ENCODE measurements at regions not wholly inside any gene's neighbourhood (a gene's known extent, or its start where the extent isn't known, plus 50 kb on each side); places are given as distances from the start of the nearest gene placed in this dataset.
A peak's percentile ranks its signal among the peaks of the same experiment; 100 is the strongest.
"Not testable (repeated sequence)": the region's sequence is repeated elsewhere in the genome, so short reads cannot be mapped to it uniquely, and the experiment has no call there.

DNA sequence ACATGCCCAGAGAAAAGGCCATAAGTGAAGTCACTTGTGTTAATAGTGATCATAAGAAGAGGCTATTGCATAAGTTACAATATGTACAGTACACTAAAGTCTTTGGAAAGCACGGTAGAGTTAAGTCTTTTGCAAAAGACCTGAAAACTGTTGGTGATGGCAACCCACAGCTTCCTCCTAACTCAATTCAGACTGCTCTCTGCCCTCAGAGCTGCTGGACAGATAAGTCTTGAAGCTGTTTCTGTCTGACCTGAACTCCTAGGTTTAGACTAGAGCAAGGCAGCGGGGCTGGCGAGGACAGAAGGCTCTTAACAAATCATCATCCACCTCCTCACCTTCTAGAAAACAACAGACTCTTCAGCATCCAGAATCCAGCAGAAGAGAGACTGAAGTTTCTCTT lies 125.4 kb downstream of the CD24 start:
- DNase-seq (ENCODE audit: low read depth): no peak

DNA sequence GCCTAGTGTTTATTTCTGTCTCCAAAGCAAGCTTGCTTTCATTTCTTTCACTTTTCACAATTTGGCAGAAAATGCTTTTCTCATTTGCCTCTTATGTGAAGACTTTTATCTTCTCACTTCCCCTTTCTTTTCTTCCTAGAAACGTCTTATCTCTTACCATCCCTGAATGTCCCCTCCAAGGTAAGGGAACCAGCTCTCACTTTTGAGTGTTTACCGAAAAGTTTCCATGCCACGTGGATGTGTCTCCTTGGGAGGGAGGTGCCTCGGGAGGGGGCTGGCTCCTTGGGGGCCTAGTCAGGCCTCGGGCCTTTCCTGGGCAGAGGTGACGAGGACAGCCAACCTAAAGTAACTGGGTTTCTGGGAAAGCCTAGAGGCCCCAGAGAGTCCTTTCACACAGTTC lies 127.4 kb downstream of the CD24 start:
- DNase-seq (ENCODE audit: low read depth): no peak

- DNase-seq (ENCODE audit: low read depth): no peak
These were observed 129.6 kb downstream of the CD24 start for GRCh38 chr6:106844930-106845329.

- no peak for DNase-seq (ENCODE audit: low read depth)
These were observed 141.6 kb downstream of the CD24 start for GRCh38 chr6:106832766-106833510.

GRCh38 chr6:106830930-106831329 lies 143.6 kb downstream of the CD24 start:
- no peak for DNase-seq (ENCODE audit: low read depth)

DNA sequence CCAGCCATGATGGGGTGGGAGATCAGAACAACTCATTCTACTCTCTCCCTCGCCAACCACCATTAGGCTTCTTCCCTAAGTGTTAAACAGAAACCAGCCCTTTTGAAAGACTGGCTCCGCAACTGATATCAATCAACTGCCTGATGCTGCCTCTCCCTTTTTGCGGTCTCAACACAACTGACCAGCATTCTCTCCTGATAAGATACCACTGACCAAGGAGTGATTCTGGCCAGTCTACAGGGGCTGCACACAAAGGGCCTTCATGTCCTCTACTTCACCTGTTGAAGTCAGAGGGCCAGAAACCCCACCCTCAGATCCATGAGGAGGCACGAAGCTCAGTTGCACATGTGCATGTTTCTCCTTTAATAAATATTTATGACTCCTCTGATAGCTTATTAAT lies 145.1 kb downstream of the CD24 start:
- no peak for DNase-seq (ENCODE audit: low read depth)

- DNase-seq (ENCODE audit: low read depth): no peak
These were observed 147.4 kb downstream of the CD24 start for GRCh38 chr6:106827081-106827480.

DNA sequence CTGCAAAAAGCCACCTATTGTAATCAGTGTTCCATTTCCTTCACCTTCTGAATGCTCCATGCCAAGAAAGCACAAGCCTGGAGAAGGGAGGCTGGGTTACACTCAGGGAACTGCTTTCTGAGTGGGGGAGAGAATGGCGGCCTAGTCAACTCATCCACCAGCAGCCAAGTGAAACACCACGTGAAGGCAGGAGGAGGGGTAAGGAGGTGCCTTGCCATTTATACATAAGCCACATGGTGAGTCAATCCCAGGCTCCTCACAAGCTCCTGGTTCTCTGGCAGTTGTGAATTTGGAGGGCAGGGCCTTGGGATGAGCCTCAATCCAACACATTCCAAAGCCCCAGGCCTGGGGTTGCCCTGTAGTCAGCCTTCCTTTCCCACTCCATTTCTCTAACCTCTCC lies 149.4 kb downstream of the CD24 start:
- peak; percentile 57 for DNase-seq (ENCODE audit: low read depth)

GRCh38 chr6:106823732-106824351 lies 150.7 kb downstream of the CD24 start:
- DNase-seq (ENCODE audit: low read depth): no peak

DNA sequence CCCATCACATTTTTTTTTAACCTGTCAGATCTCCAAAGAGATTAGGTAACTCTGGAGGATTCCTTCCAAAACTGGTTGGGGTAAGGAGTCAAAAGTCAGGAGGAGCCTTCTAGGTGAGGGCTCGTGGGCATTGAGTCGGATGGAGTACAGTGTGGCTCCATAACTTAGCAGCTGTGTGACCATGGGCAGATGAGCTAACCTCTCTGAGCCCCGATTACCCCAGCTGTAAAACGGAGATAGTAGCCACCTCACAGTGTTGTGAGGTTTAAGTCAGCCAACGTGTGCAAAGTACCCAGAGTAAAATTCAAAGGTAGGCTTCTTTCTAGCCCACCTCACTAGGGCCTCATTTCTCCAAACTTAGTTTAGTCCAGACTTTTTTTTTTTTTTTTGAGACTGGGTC lies 151.5 kb downstream of the CD24 start:
- no peak for DNase-seq (ENCODE audit: low read depth)

- peak; percentile 74 for DNase-seq (ENCODE audit: low read depth)
These were observed 154.1 kb downstream of the CD24 start for GRCh38 chr6:106820412-106820852.

DNA sequence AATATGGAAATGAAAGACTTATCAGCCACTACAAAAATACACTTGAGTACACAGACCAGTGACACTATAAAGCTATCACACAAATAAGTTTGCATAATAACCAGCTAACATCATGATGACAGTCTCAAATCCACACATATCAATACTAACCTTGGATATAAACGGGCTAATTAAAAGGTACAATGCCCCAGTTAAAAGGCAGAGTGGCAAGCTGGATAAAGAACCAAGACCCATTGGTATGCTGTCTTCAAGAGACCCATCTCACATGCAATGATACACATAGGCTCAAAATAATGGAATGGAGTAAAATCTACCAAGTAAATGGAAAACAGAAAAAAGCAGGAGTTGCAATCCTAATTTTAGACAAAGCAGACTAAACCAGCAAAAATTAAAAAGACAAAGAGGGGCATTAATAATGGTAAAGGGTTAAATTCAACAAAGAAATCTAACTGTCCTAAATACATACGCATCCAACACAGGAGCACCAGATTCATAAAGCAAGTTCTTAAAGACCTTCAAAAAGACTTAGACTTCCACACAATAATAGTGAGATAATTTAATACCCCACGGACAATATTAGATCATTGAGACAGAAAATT lies 163.3 kb downstream of the CD24 start:
- DNase-seq (ENCODE audit: low read depth): no peak

DNA sequence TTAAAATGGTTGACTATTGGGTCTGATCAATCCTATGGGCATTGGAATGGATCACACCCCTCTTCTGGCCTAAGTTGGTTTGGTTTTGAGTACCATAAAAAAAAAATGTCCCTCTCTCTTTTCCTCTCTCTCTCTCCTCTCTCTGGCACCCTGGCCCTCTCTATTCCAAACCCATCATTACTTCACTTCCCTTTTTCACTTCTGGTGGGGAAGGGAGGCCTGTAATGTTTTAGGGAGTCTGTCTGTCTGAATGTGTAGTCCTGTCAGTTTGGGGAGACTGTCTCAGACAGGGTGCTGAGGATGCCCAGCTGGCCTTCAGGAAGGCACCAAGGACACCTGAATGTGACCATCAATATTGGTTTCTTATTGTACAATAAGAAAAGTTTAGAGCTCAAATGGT lies 165.8 kb downstream of the CD24 start:
- no peak for DNase-seq (ENCODE audit: low read depth)

GRCh38 chr6:106807947-106808611 lies 166.4 kb downstream of the CD24 start:
- no peak for DNase-seq (ENCODE audit: low read depth)

DNA sequence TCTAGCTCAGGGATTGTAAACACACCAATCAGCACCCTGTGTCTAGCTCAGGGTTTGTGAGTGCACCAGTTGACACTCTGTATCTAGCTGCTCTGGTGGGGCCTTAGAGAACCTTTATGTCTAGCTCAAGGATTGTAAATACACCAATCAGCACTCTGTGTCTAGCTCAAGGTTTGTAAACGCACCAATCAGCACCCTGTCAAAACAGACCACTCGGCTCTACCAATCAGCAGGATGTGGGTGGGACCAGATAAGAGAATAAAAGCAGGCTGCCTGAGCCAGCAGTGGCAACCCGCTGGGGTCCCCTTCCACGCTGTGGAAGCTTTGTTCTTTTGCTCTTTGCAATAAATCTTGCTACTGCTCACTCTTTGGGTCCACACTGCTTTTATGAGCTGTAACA lies 168.3 kb downstream of the CD24 start:
- not testable (repeated sequence) for DNase-seq (ENCODE audit: low read depth)

GRCh38 chr6:106805771-106806170 lies 168.8 kb downstream of the CD24 start:
- DNase-seq (ENCODE audit: low read depth): no peak

DNA sequence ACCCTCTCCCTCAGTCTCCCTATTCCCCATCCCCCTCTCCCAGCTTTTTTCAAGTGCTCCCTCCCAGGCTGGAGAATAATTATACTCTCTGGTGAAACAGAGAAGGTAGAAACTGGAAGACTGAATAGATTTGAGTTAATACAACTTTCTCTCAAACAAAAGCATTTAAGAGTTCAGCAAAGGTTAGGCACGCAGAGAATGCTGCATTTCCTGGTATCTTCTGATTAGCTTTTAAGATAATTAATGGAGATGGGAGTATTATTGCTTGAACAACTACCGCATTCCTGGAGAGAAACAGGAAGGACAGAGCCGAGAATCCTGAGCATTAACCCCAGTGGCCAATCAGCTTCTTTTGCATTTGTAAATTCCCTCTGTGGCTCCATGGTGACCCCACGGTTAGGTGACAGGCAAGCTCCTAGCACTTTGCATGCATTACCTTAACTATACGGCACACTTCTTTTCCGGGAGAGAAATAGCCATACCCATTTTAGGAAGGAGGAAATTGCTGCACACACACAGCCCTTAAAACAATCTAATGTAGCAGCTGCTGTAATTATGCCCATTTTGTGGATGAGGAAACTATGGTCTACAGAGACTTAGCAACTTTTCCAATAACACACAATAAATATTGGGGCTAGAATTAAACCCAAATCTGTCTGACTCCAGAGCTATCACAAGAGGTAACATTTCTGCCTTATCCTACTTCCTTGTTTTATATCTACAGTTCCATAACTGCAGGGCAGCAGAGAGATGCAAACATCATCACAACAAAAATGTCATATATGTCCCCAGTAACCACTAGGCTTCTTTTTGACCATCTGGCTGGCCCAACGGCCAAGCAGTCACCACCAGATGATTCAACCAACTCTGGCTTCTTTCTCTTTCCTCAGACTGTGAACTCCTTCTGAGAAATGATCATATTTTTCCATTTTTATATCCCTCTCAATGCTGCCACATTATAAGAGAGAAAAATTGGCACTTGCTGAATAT lies 169.9 kb downstream of the CD24 start:
- no peak for DNase-seq (ENCODE audit: low read depth)

- DNase-seq (ENCODE audit: low read depth): no peak
These were observed 171.3 kb downstream of the CD24 start for GRCh38 chr6:106803188-106803587.

DNA sequence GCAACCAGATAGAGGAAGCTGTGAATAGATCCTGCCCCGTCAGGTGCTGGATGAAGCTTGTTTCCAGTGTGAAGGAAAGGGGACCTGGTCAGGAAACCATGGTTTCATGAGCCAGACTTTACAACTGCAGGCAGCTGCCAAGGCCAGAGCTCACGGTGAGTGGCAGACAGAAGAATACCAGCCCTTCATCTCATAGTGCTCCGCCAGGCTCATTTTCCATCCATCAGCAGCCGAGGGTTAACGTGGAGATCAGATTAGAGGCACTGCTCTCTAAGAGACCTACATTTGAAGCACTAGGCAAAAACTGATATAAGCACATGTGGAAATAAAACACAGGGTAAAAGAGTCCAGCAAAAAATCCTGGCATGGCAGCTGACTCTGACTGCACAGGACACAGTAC lies 172.4 kb downstream of the CD24 start:
- no peak for DNase-seq (ENCODE audit: low read depth)

DNA sequence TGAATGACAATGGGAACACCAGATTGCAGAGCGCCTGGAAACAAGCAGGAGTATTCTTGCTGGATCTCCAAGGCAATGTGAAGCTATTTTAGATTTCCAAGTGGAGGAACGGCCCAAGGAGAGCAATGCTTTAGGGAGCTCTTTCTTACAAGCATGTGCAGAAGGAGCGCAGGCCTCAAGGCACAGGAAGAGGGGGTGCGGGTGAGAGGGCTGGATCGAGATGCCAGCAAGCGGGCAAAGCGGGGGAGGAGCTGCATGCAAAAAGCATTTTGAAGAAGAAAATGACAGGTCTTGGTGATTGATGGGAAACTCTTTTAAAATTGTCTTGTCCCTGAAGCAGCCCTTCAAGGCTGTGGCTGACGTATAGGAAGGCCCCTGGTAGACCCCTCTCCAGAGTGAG lies 171.9 kb downstream of the QRSL1 start:
- no peak for DNase-seq (ENCODE audit: low read depth)

- no peak for DNase-seq (ENCODE audit: low read depth)
These were observed 171.0 kb downstream of the QRSL1 start for GRCh38 chr6:106800379-106800778.
